Astrocyte (in vitro differentiated cells and primary cell): ENCODE measurements at regions not wholly inside any gene's neighbourhood (a gene's known extent, or its start where the extent isn't known, plus 50 kb on each side); places are given as distances from the start of the nearest gene placed in this dataset.

Experiments used
- DNase-seq: peaks from one replicate; pipeline ENCODE4 v3.0.0-alpha.2; 2010; ENCODE audit warnings: low read depth
- FAIRE-seq: peaks from 2 replicates; lab custom pipeline; 2011; peaks lifted over from hg19 to GRCh38; lab: Jason Lieb, UNC
- H2AFZ ChIP-seq: 2 replicates; pipeline ENCODE4 v1.6.0; 2012; ENCODE audit warnings: low read depth, low read length, inconsistent platforms
- H3K27ac ChIP-seq: 2 replicates; pipeline ENCODE4 v1.5.1; 2011; ENCODE audit warnings: low read depth, low read length, inconsistent platforms
- H3K27me3 ChIP-seq: 2 replicates; pipeline ENCODE4 v1.6.0; 2011; ENCODE audit warnings: low read length, inconsistent platforms; ENCODE audit not compliant: insufficient read depth
- H3K36me3 ChIP-seq: 2 replicates; pipeline ENCODE4 v1.5.1; 2011; ENCODE audit warnings: low read length, inconsistent platforms; ENCODE audit not compliant: insufficient read depth
- H3K4me1 ChIP-seq: 2 replicates; pipeline ENCODE4 v1.5.1; 2011; ENCODE audit warnings: low read length, inconsistent platforms; ENCODE audit not compliant: insufficient read depth
- H3K4me2 ChIP-seq: 2 replicates; pipeline ENCODE4 v1.6.0; 2012; ENCODE audit warnings: low read length, inconsistent platforms
- H3K4me3 ChIP-seq: 2 replicates; pipeline ENCODE4 v1.5.1; 2011; ENCODE audit warnings: low read depth, mild to moderate bottlenecking, low read length, inconsistent platforms; ENCODE audit not compliant: insufficient read depth
- H3K79me2 ChIP-seq: 2 replicates; pipeline ENCODE4 v1.6.0; 2012; ENCODE audit warnings: mild to moderate bottlenecking, low read length, inconsistent platforms; ENCODE audit not compliant: insufficient read depth
- H3K9ac ChIP-seq: 2 replicates; pipeline ENCODE4 v1.6.0; 2012; ENCODE audit warnings: mild to moderate bottlenecking, low read length, inconsistent platforms
- H3K9me3 ChIP-seq: 2 replicates; pipeline ENCODE4 v1.5.1; 2012; ENCODE audit warnings: low read depth, mild to moderate bottlenecking, low read length, inconsistent platforms; ENCODE audit not compliant: insufficient read depth
- H4K20me1 ChIP-seq: 2 replicates; pipeline ENCODE4 v1.6.0; 2012; ENCODE audit warnings: low read length, inconsistent platforms; ENCODE audit not compliant: insufficient read depth
- H3K27ac Mint-ChIP-seq: one replicate; pipeline ENCODE4 v1.8.0; 2021; ENCODE audit warnings: mild to moderate bottlenecking, mixed read lengths; ENCODE audit not compliant: unreplicated experiment
- H3K27me3 Mint-ChIP-seq: one replicate; pipeline ENCODE4 v1.8.0; 2021; ENCODE audit warnings: low read depth, mixed read lengths; ENCODE audit not compliant: unreplicated experiment
- H3K36me3 Mint-ChIP-seq: one replicate; pipeline ENCODE4 v1.8.0; 2021; ENCODE audit warnings: low read depth, mixed read lengths; ENCODE audit not compliant: unreplicated experiment
- H3K4me1 Mint-ChIP-seq: one replicate; pipeline ENCODE4 v1.8.0; 2021; ENCODE audit warnings: low read depth, mixed read lengths; ENCODE audit not compliant: unreplicated experiment
- H3K4me3 Mint-ChIP-seq: one replicate; pipeline ENCODE4 v1.8.0; 2021; ENCODE audit warnings: mild to moderate bottlenecking, moderate library complexity, mixed read lengths; ENCODE audit not compliant: unreplicated experiment
- H3K9me3 Mint-ChIP-seq: one replicate; pipeline ENCODE4 v1.8.0; 2021; ENCODE audit warnings: mild to moderate bottlenecking, mixed read lengths; ENCODE audit not compliant: unreplicated experiment
- CTCF ChIP-seq: IDR thresholded peaks from 2 replicates; pipeline ENCODE4 v1.5.1; 2011; ENCODE audit warnings: low read depth, mild to moderate bottlenecking, inconsistent platforms, low read length, moderate library complexity; ENCODE audit not compliant: insufficient read depth
- EZH2 ChIP-seq: IDR thresholded peaks from 2 replicates; pipeline ENCODE4 v1.6.1; 2012; ENCODE audit warnings: mild to moderate bottlenecking, low read length, inconsistent platforms; ENCODE audit not compliant: insufficient read depth

- DNase-seq (no peak), FAIRE-seq (no peak)
- TF ChIP-seq EZH2 (no peak), CTCF (no peak)
- Histone ChIP-seq H3K27ac (no peak overlapping the region), H4K20me1 (no peaks in the 10 kb centered on the region), H3K4me2 (no peak overlapping the region), H3K79me2 (no peaks in the 10 kb centered on the region), H3K9ac (no peak overlapping the region), H3K27me3 (no peaks in the 10 kb centered on the region), H3K9me3 (no peaks in the 10 kb centered on the region), H2AFZ (no peak overlapping the region), H3K4me1 (no peaks in the 10 kb centered on the region), H3K4me3 (no peak overlapping the region), H3K36me3 (no peaks in the 10 kb centered on the region)
- Mint-ChIP-seq H3K9me3 (no peaks in the 10 kb centered on the region), H3K36me3 (no peaks in the 10 kb centered on the region), H3K4me1 (peaks cover 3% of the 10 kb centered on the region), H3K4me3 (no peak overlapping the region), H3K27me3 (no peaks in the 10 kb centered on the region), H3K27ac (no peak overlapping the region)
These were observed 50.9 kb upstream of the KIF16B start for GRCh38 chr20:16624106-16624505.
